ENCODE measurements at regions not wholly inside any gene's neighbourhood (a gene's known extent, or its start where the extent isn't known, plus 50 kb on each side); places are given as distances from the start of the nearest gene placed in this dataset.
A peak's percentile ranks its signal among the peaks of the same experiment; 100 is the strongest.

GRCh38 chr6:169058634-169059033, 195.0 kb downstream of the THBS2 start:
- DNase-seq (ENCODE audit: low spot score in 2 of 2) (no peak), FAIRE-seq (no peak)

- DNase-seq (ENCODE audit: low spot score in 2 of 2) (no peak), FAIRE-seq (no peak)
Observed at GRCh38 chr6:169052462-169052861, 201.2 kb downstream of the THBS2 start.

DNA sequence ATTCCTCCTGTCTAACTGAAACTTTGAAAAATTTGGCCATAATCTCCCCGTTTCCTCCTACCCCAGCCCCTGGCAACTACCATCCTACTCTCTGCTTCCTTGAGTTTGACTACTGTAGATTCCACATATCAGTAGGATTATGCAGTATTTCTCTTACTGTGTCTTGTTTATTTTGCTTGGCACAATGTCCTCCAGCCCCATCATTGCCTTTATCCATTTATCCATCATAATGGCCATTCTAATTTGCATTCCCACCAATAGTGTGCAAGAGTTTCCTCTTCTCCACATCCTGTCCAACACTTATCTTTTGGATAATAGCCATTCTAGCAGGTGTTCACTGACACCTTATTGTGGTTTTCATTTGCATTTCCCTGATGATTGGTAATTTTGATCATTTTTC, 202.3 kb downstream of the THBS2 start:
- DNase-seq (ENCODE audit: low spot score in 2 of 2) (no peak), FAIRE-seq (no peak)

DNA sequence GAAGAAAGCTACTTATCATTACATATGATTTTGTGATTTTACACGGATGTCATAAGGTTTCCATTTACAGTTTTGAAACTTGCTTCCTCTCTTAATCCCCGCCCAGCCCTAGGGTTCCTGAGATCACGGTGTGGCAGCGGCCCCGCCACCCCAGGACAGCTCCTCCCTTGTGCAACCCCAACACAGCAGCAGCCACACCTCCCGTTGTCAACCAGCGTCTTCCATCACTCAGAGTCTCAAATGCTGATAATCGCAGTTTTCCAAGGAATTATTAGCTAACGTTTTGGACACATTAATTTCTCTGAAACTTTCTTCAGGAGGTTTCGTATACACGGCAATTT, 204.8 kb downstream of the THBS2 start:
- DNase-seq (ENCODE audit: low spot score in 2 of 2): no peak
- FAIRE-seq: no peak

DNA sequence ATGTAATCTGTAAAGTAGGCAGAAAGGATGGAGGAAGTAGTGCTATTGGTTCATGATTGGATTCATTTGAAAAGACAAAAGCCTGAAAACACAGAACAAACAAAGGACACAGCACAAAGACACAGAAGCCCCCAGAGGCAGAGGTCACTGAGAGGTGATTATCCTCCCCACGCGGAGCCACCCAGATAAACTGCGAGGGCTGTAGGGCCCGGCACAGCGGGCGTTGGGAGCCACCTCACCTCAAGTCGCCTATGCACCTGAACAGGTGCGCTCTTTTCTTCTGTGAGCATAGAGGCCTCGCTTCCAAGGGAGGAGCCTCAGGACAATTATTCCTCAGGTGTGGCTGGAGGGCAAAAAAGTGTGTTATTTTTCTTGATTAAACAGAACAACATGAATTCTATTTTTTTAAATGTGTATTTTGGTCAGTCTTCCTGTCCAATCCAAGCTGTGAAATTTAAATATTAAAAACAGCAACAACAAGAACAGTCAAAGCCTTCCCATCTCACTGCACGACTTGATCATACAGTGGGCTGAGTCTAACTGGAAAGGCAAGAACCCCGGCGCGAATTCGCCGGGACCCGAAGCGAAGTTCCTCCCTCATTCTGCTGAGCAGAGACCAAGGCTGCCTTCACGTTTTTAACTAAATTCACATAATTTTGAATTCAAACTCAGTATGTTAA, 205.3 kb downstream of the THBS2 start:
- DNase-seq (ENCODE audit: low spot score in 2 of 2) (no peak), FAIRE-seq (no peak)

GRCh38 chr6:169047345-169047744, 206.3 kb downstream of the THBS2 start:
- no peak for DNase-seq (ENCODE audit: low spot score in 2 of 2)
- no peak for FAIRE-seq

GRCh38 chr6:169046483-169047192, 207.0 kb downstream of the THBS2 start:
- no peak for DNase-seq (ENCODE audit: low spot score in 2 of 2)
- no peak for FAIRE-seq

- no peak for FAIRE-seq
Observed at GRCh38 chr6:169046021-169046420, 207.6 kb downstream of the THBS2 start.

DNA sequence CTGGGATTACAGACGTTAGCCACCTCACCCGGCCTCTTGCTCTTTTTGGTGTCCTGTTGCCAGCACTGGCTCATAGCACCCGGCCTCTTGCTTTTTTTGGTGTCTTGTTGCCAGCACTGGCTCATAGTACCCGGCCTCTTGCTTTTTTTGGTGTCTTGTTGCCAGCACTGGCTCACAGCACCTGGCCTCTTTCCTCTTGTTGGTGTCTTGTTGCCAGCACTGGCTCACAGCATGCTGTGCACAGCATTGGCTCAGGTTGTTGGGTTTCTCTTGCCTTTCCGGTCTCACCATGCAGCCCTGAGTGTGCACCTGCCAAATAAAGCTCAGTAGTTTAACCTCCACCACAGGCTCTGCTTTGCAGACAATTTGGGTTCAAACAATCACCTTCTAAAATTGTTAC, 208.2 kb downstream of the THBS2 start:
- DNase-seq (ENCODE audit: low spot score in 2 of 2): no peak
- FAIRE-seq: no peak

More at GRCh38 chr6:169046021-169046420, 207.6 kb downstream of the THBS2 start:
- DNase-seq (ENCODE audit: low spot score in 2 of 2): no peak

- FAIRE-seq (no peak), DNase-seq (ENCODE audit: low spot score in 2 of 2) (no peak)
Observed at GRCh38 chr6:169044381-169045230, 209.0 kb downstream of the THBS2 start.

- DNase-seq (ENCODE audit: low spot score in 2 of 2) (no peak), FAIRE-seq (no peak)
Observed at GRCh38 chr6:169042061-169042460, 211.6 kb downstream of the THBS2 start.

- no peak for FAIRE-seq
- DNase-seq (ENCODE audit: low spot score in 2 of 2): no peak
Observed at GRCh38 chr6:169041078-169041477, 212.6 kb downstream of the THBS2 start.

- FAIRE-seq (no peak), DNase-seq (ENCODE audit: low spot score in 2 of 2) (no peak)
Observed at GRCh38 chr6:169038691-169039090, 215.0 kb downstream of the THBS2 start.

DNA sequence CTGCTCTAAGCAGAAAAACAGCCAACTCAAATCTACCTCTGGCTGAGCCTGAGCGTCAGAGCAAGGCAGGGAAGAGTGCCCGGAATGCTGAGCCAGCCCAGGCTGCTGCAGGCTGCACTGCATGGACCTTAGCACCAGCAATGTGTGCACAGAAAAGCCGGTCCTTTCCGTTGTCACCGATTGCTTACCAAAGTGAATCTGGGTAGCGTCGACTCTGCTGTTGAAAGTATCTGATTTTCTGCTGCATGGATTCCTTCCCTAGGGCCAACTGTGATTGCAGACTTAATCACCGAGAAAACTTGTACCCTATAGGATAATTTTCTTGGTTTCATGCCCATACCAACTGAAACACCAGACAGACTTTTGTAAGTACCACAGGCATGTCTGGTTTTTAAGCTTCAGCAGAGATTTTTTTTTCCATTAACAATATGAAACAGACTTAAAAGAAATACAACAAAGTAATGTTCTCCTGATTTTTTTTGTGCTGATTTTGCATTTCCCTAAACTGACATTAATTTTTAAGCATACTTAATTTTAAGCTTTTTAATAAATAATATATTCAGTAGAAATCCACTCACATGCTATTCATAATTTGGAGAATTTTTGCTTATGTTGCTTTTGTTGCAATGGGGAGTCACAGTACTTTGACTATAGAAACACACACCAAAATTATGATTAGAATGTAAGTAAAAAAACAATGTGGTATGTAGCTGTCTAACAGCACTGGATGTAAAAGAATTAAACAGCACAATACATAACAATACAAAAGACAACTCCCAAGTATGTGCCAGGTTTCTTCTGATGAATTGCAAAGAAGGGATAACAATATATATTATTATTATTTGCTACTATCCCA, 218.0 kb downstream of the THBS2 start:
- FAIRE-seq: no peak
- DNase-seq (ENCODE audit: low spot score in 2 of 2): no peak

DNA sequence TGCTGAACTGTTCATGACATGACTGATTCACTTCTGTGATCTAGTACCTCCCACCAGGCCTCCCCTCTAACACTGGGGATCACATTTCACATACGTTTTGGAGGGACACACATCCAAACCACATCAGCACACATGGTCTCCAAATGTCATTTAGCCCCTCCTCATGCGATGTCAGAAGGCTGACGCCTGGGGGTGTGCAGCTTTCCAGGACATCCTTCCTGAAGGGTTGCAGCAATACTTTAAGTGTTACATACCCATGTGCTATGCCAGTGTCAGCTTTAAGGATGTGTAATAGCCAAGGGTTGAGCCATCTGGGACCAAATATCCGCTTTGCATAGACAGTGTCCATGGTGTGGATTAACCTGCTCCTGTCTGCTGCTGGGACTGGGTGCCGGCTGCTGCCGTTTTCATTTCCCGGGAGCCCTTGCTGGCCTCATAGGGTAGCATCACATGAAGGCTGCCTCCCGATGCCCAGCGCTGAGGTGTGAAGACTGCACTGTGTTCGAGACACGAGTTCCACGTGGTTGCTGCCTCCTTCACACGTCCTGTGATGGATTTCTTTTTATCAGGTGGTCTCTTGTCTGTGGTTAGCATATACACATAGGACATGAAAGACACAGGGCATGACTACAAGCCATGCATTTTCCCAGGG, 219.0 kb downstream of the THBS2 start:
- DNase-seq (ENCODE audit: low spot score in 2 of 2): no peak
- no peak for FAIRE-seq

GRCh38 chr6:169029861-169030260, 223.8 kb downstream of the THBS2 start:
- DNase-seq (ENCODE audit: low spot score in 2 of 2) (no peak), FAIRE-seq (no peak)

GRCh38 chr6:169028343-169028742, 225.3 kb downstream of the THBS2 start:
- no peak for FAIRE-seq

DNA sequence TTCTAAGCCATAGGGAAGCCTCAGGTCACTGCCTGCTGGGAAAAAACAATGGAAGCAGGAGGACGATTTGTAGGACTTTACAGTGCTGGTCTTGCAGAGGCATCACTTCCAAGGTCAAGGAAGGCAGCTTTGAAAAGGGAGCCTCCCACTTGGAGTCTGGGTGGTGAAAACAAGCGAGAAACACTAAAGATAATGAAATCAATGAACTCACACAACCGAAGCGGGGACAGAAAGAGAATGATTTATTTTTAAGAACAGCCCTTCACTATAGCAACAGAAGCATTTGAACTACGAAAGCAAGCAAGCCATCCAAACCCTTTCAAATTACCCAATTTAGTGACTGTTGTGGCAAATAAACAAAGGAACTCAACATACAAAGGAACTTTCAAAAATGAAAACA, 227.5 kb downstream of the THBS2 start:
- DNase-seq (ENCODE audit: low spot score in 2 of 2) (peak; percentile 34 to 43), FAIRE-seq (no peak)

More at GRCh38 chr6:169028343-169028742, 225.3 kb downstream of the THBS2 start:
- DNase-seq (ENCODE audit: low spot score in 2 of 2): no peak

DNA sequence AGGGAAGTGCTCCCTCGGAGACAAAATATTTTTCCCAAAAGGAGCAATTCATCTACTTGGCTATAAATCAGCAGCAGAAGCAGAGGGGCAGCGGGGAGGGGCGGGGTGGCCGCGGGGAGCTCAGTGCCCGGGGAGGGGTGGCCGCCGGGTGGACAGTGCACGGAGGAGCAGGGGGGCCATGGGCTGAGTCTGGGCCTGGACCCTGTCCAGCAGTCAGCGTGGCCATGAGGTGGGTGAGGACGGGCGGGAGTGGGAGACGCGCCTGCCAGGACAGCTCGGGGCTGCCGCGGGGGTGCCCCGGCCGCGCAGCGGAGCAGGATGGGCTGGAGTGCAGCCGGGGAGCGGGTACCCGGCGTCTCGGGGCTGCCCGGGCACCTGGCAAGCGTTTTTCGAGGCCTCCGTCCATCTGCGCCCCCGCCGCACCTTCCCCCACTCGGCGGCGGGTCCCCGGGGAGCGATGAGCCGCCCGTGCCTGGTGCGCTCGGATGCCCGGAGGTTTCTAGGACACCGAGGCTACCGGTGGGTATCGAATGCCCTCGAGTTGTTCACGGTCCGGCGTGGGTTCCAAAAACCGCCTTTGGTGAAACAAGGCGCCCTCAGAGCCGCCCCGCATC, 229.5 kb downstream of the THBS2 start:
- FAIRE-seq (no peak), DNase-seq (ENCODE audit: low spot score in 2 of 2) (no peak)

Data from frontal cortex (tissue), 3 donors.